ENCODE measurements at regions not wholly inside any gene's neighbourhood (a gene's known extent, or its start where the extent isn't known, plus 50 kb on each side); places are given as distances from the start of the nearest gene placed in this dataset.

DNA sequence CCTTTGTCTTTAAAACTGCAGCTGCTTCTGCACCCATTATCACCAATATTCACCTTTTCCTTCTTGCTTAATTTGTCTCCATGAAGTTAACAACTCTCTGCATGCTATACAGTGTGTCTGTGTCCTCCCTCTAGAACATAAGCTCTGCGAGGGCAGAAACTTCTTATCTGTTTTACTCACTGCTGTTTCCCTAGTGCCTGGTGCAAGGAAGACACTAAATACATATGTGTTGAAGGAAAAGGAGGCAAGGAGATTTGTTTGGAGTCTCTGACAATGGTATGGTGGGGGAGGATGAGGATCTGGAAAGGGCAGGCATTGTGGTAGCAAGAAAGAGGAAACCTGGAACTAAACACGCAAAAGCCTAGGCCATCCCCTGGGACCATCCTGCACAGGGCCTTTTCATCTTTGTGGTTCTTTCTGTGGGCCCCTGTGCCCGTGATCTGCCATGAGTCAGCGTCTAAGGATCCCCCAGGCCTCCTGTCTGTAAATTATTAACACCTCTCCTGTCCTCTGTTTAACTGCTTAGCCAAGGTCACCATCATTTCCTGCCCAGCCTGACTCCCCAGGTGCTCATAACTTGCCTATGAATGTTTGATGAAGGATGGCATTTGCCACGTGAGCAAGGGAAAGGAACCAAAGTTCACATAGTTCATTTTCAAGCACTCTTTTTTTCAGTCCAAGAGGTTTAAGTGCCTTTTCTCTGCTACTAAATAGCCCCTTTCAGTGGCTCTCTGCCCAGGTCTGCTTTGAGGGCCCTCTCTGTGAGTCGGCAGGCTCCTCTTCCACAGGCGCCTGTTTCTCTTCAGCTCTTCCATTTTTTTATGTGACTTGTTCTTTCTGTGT lies 131.1 kb downstream of the RASSF10 start (continued):
- TF ChIP-seq, protein P1, sequence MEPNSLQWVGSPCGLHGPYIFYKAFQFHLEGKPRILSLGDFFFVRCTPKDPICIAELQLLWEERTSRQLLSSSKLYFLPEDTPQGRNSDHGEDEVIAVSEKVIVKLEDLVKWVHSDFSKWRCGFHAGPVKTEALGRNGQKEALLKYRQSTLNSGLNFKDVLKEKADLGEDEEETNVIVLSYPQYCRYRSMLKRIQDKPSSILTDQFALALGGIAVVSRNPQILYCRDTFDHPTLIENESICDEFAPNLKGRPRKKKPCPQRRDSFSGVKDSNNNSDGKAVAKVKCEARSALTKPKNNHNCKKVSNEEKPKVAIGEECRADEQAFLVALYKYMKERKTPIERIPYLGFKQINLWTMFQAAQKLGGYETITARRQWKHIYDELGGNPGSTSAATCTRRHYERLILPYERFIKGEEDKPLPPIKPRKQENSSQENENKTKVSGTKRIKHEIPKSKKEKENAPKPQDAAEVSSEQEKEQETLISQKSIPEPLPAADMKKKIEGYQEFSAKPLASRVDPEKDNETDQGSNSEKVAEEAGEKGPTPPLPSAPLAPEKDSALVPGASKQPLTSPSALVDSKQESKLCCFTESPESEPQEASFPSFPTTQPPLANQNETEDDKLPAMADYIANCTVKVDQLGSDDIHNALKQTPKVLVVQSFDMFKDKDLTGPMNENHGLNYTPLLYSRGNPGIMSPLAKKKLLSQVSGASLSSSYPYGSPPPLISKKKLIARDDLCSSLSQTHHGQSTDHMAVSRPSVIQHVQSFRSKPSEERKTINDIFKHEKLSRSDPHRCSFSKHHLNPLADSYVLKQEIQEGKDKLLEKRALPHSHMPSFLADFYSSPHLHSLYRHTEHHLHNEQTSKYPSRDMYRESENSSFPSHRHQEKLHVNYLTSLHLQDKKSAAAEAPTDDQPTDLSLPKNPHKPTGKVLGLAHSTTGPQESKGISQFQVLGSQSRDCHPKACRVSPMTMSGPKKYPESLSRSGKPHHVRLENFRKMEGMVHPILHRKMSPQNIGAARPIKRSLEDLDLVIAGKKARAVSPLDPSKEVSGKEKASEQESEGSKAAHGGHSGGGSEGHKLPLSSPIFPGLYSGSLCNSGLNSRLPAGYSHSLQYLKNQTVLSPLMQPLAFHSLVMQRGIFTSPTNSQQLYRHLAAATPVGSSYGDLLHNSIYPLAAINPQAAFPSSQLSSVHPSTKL (CRISPR knock-in tag; IDR thresholded peaks at IDR 0.05) = peak; percentile 97
- TF ChIP-seq PCBP1 (IDR thresholded peaks at IDR 0.05; ENCODE audit: borderline replicate concordance, low read depth, low read length) (no peak), HIVEP1 (CRISPR knock-in tag; IDR thresholded peaks at IDR 0.05) (peak; percentile 69; the same call in 1 of the 2 replicates), ZFP90 (CRISPR knock-in tag; IDR thresholded peaks at IDR 0.05; ENCODE audit: borderline replicate concordance) (peak; percentile 53; the same call in 1 of the 2 replicates), ZMAT3 (CRISPR knock-in tag; conservative IDR thresholded peaks at IDR 0.05) (0 out of 2 replicates have a peak, but pooled peaks have one; percentile 16), ZNF264 (CRISPR knock-in tag; IDR thresholded peaks at IDR 0.05) (peak; percentile 74; the same call in 1 of the 2 replicates), WIZ (CRISPR knock-in tag; IDR thresholded peaks at IDR 0.05) (no peak), ZFP37 (CRISPR knock-in tag; IDR thresholded peaks at IDR 0.05; ENCODE audit: borderline replicate concordance) (peak; percentile 80), KDM2A (CRISPR knock-in tag; IDR thresholded peaks at IDR 0.05; ENCODE audit: borderline replicate concordance, low read depth) (peak; percentile 40; the same call in 1 of the 2 replicates), ZNF460 (CRISPR knock-in tag; IDR thresholded peaks at IDR 0.05; ENCODE audit: borderline replicate concordance) (no peak), ZMYM2 (CRISPR knock-in tag; IDR thresholded peaks at IDR 0.05) (peak; percentile 72; the same call in 1 of the 2 replicates), MTA1 (CRISPR knock-in tag; IDR thresholded peaks at IDR 0.05; ENCODE audit: borderline replicate concordance) (0 out of 2 replicates have a peak, but pooled peaks have one; percentile 23), GFI1 (CRISPR knock-in tag; IDR thresholded peaks at IDR 0.05; ENCODE audit: borderline replicate concordance) (peak; percentile 73), SRSF9 (IDR thresholded peaks at IDR 0.05; ENCODE audit: borderline replicate concordance, insufficient read depth, low read depth, low read length, poor library complexity, severe bottlenecking) (no peak), BHLHE40 (IDR thresholded peaks at IDR 0.05; ENCODE audit: low read length) (peak; percentile 95), JARID2 (CRISPR knock-in tag; IDR thresholded peaks at IDR 0.05; ENCODE audit: insufficient replicate concordance) (no peak), TBX2 (CRISPR knock-in tag; IDR thresholded peaks at IDR 0.05; ENCODE audit: borderline replicate concordance) (peak; percentile 95), ZMYM4 (CRISPR knock-in tag; IDR thresholded peaks at IDR 0.05) (peak; percentile 89), SMARCC2 (IDR thresholded peaks at IDR 0.05) (no peak)
- TF ChIP-seq, protein P2, sequence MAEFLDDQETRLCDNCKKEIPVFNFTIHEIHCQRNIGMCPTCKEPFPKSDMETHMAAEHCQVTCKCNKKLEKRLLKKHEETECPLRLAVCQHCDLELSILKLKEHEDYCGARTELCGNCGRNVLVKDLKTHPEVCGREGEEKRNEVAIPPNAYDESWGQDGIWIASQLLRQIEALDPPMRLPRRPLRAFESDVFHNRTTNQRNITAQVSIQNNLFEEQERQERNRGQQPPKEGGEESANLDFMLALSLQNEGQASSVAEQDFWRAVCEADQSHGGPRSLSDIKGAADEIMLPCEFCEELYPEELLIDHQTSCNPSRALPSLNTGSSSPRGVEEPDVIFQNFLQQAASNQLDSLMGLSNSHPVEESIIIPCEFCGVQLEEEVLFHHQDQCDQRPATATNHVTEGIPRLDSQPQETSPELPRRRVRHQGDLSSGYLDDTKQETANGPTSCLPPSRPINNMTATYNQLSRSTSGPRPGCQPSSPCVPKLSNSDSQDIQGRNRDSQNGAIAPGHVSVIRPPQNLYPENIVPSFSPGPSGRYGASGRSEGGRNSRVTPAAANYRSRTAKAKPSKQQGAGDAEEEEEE (CRISPR knock-in tag; IDR thresholded peaks at IDR 0.05; ENCODE audit: borderline replicate concordance) = no peak
- TF ChIP-seq, protein P3, sequence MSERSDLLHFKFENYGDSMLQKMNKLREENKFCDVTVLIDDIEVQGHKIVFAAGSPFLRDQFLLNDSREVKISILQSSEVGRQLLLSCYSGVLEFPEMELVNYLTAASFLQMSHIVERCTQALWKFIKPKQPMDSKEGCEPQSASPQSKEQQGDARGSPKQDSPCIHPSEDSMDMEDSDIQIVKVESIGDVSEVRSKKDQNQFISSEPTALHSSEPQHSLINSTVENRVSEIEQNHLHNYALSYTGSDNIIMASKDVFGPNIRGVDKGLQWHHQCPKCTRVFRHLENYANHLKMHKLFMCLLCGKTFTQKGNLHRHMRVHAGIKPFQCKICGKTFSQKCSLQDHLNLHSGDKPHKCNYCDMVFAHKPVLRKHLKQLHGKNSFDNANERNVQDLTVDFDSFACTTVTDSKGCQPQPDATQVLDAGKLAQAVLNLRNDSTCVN (CRISPR knock-in tag; IDR thresholded peaks at IDR 0.05; ENCODE audit: borderline replicate concordance) = 0 out of 2 replicates have a peak, but pooled peaks have one; percentile 72
- TF ChIP-seq, protein P4, sequence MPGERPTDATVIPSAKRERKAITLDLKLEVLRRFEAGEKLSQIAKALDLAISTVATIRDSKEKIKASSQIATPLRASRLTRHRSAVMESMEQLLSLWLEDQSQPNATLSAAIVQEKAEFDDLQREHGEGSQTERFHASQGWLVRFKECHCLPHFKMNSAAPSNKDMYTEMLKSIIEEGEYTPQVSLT (CRISPR knock-in tag; IDR thresholded peaks at IDR 0.05; ENCODE audit: borderline replicate concordance, low read depth) = no peak

Data from HepG2 (cell line).